Superior temporal gyrus (tissue), 1 donor: ENCODE measurements at regions not wholly inside any gene's neighbourhood (a gene's known extent, or its start where the extent isn't known, plus 50 kb on each side); places are given as distances from the start of the nearest gene placed in this dataset.

Source experiments
- DNase-seq: peaks from one replicate; pipeline ENCODE4 v3.0.0-alpha.2; 2016; ENCODE audit errors: extremely low spot score

GRCh38 chr10:9735731-9736130 lies 1281.9 kb upstream of the CELF2 start:
- DNase-seq = no peak

- DNase-seq = no peak
Observed at GRCh38 chr10:9743639-9744038, 1274.0 kb upstream of the CELF2 start.

GRCh38 chr10:9745158-9745557 lies 1272.5 kb upstream of the CELF2 start:
- DNase-seq = no peak

- no peak for DNase-seq
Observed at GRCh38 chr10:9757176-9757575, 1260.5 kb upstream of the CELF2 start.

GRCh38 chr10:9759596-9759995 lies 1258.1 kb upstream of the CELF2 start:
- DNase-seq = no peak

GRCh38 chr10:9762966-9763656 lies 1254.6 kb upstream of the CELF2 start:
- no peak for DNase-seq

- DNase-seq = no peak
Observed at GRCh38 chr10:9766762-9767161, 1250.9 kb upstream of the CELF2 start.

- no peak for DNase-seq
Observed at GRCh38 chr10:9781666-9782065, 1236.0 kb upstream of the CELF2 start.

GRCh38 chr10:9786101-9786500 lies 1231.6 kb upstream of the CELF2 start:
- no peak for DNase-seq

- DNase-seq = no peak
Observed at GRCh38 chr10:9786576-9786975, 1231.1 kb upstream of the CELF2 start.

GRCh38 chr10:9789996-9790395 lies 1227.7 kb upstream of the CELF2 start:
- DNase-seq = no peak

- no peak for DNase-seq
Observed at GRCh38 chr10:9792181-9792580, 1225.5 kb upstream of the CELF2 start.

- no peak for DNase-seq
Observed at GRCh38 chr10:9796564-9796963, 1221.1 kb upstream of the CELF2 start.

- no peak for DNase-seq
Observed at GRCh38 chr10:9800011-9800410, 1217.7 kb upstream of the CELF2 start.

- DNase-seq = no peak
Observed at GRCh38 chr10:9800571-9800970, 1217.1 kb upstream of the CELF2 start.

GRCh38 chr10:9807846-9808245 lies 1209.8 kb upstream of the CELF2 start:
- no peak for DNase-seq

GRCh38 chr10:9811601-9812000 lies 1206.1 kb upstream of the CELF2 start:
- no peak for DNase-seq

GRCh38 chr10:9814285-9814864 lies 1203.3 kb upstream of the CELF2 start:
- DNase-seq = no peak

- DNase-seq = no peak
Observed at GRCh38 chr10:9819756-9820494, 1197.7 kb upstream of the CELF2 start.

GRCh38 chr10:9823268-9823930 lies 1194.3 kb upstream of the CELF2 start:
- DNase-seq = no peak

GRCh38 chr10:9824631-9825071 lies 1193.0 kb upstream of the CELF2 start:
- DNase-seq = no peak

GRCh38 chr10:9825491-9826018 lies 1192.1 kb upstream of the CELF2 start:
- DNase-seq = no peak
